Sigmoid colon (tissue), 6 donors: ENCODE measurements at regions not wholly inside any gene's neighbourhood (a gene's known extent, or its start where the extent isn't known, plus 50 kb on each side); places are given as distances from the start of the nearest gene placed in this dataset.
A peak's percentile ranks its signal among the peaks of the same experiment; 100 is the strongest.

Experiments used
- DNase-seq: peaks from one replicate; pipeline ENCODE4 v3.0.0-alpha.2; 2019
- H3K27ac ChIP-seq, 4 donors: fragments of 200-600 bp; sonication (generic); one replicate each; pipeline ENCODE4 v1.5.1; 2016 to 2019; ENCODE audit warnings: mild to moderate bottlenecking in 1 of 4
- H3K27me3 ChIP-seq, 3 donors: fragments of 200-600 bp; sonication (generic); one replicate each; pipeline ENCODE4 v1.5.1; 2019; ENCODE audit warnings: mild to moderate bottlenecking in 1 of 3
- H3K36me3 ChIP-seq, 4 donors: fragments of 200-600 bp; sonication (generic); one replicate each; pipeline ENCODE4 v1.5.1; 2016 to 2019
- H3K4me1 ChIP-seq, 4 donors: fragments of 200-600 bp; sonication (generic); one replicate each; pipeline ENCODE4 v1.5.1; 2017 to 2019
- H3K4me3 ChIP-seq, 4 donors: fragments of 200-600 bp; sonication (generic); one replicate each; pipeline ENCODE4 v1.5.1; 2017 to 2019; ENCODE audit warnings: mild to moderate bottlenecking in 2 of 4, moderate library complexity in 1 of 4
- H3K9me3 ChIP-seq, 4 donors: fragments of 200-600 bp in 3 of 4; sonication (generic) in 3 of 4; one replicate each; pipeline versions ENCODE4 v1.5.1 to v1.6.1; 2013 to 2019
- EP300 ChIP-seq, 4 donors: sonication (generic); formaldehyde crosslinking; IDR thresholded peaks; one replicate each; pipeline ENCODE4 v1.6.1; 2017; ENCODE audit warnings: antibody characterized with exemption in 4 of 4
- POLR2A ChIP-seq, 2 donors: fragments of 450-650 bp; IDR thresholded peaks; one replicate each; pipeline ENCODE4 v1.6.1; 2016; ENCODE audit warnings: antibody characterized with exemption in 2 of 2, mild to moderate bottlenecking in 2 of 2, moderate library complexity in 2 of 2
- POLR2AphosphoS5 ChIP-seq, 4 donors: sonication (generic); formaldehyde crosslinking; IDR thresholded peaks; one replicate each; pipeline ENCODE4 v1.6.1; 2017; ENCODE audit warnings: antibody characterized with exemption in 4 of 4
- WGBS, 2 donors: extraction: QIAGEN DNeasy Blood & Tissue Kit; methylation state at CpG; one replicate each; pipeline ENCODE4 v1.1.7; 2013; 5-methylcytosine and 5-hydroxymethylcytosine counted together
- intact Hi-C: fragments of 100-400 bp; cut with DNase I; formaldehyde crosslinking; loops from one replicate; pipeline ENCODE4 v1.15.1; 2023
- TF ChIP-seq, protein P1 (sequence below), 4 experiments: fragments of 450-650 bp in 3 of 4; fragments of 200-600 bp in 1 of 4; IDR thresholded peaks; one replicate each; pipeline ENCODE4 v1.5.1; 2016 to 2019; ENCODE audit warnings: antibody characterized with exemption in 4 of 4, mild to moderate bottlenecking in 3 of 4, moderate library complexity in 2 of 4
- donor health status: healthy with polysubstance abuse.
- donor health status: healthy.

- Histone ChIP-seq H3K27ac (no peak overlapping the region), H3K36me3 (no peaks in the 10 kb centered on the region), H3K27me3 (no peaks in the 10 kb centered on the region), H3K9me3 (no peaks in the 10 kb centered on the region), H3K4me3 (no peak overlapping the region), H3K4me1 (peaks cover 0 to 13% (median 12%) of the 10 kb centered on the region in 4 donors)
- intact Hi-C loops = no loop called here
- no peak for DNase-seq
- WGBS, 2 donors = 89 to 90% methylated on average over 9 of the region's 9 CpGs
- TF ChIP-seq, protein P1, sequence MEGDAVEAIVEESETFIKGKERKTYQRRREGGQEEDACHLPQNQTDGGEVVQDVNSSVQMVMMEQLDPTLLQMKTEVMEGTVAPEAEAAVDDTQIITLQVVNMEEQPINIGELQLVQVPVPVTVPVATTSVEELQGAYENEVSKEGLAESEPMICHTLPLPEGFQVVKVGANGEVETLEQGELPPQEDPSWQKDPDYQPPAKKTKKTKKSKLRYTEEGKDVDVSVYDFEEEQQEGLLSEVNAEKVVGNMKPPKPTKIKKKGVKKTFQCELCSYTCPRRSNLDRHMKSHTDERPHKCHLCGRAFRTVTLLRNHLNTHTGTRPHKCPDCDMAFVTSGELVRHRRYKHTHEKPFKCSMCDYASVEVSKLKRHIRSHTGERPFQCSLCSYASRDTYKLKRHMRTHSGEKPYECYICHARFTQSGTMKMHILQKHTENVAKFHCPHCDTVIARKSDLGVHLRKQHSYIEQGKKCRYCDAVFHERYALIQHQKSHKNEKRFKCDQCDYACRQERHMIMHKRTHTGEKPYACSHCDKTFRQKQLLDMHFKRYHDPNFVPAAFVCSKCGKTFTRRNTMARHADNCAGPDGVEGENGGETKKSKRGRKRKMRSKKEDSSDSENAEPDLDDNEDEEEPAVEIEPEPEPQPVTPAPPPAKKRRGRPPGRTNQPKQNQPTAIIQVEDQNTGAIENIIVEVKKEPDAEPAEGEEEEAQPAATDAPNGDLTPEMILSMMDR (IDR thresholded peaks at IDR 0.05) = no peak
- no peak for TF ChIP-seq EP300 (IDR thresholded peaks at IDR 0.05)
- TF ChIP-seq POLR2AphosphoS5 (IDR thresholded peaks at IDR 0.05) = no peak
- TF ChIP-seq POLR2A (IDR thresholded peaks at IDR 0.05) = no peak
Observed at GRCh38 chr14:49994951-49995561, 102.2 kb downstream of the ARF6 start.

GRCh38 chr14:49997991-49998390 is 105.1 kb downstream of the ARF6 start:
- Histone ChIP-seq H3K36me3 (no peaks in the 10 kb centered on the region), H3K27me3 (no peaks in the 10 kb centered on the region), H3K4me1 (peaks cover 0 to 42% (median 40%) of the 10 kb centered on the region in 4 donors), H3K27ac (no peak overlapping the region), H3K9me3 (no peaks in the 10 kb centered on the region), H3K4me3 (no peak overlapping the region)
- TF ChIP-seq EP300 (IDR thresholded peaks at IDR 0.05) = no peak
- TF ChIP-seq POLR2AphosphoS5 (IDR thresholded peaks at IDR 0.05) = no peak
- TF ChIP-seq, protein P1 (IDR thresholded peaks at IDR 0.05) = no peak
- TF ChIP-seq POLR2A (IDR thresholded peaks at IDR 0.05) = no peak
- intact Hi-C loops = no loop called here
- DNase-seq = no peak
- 77 to 89% methylated on average over 4 of the region's 4 CpGs for WGBS, 2 donors

DNA sequence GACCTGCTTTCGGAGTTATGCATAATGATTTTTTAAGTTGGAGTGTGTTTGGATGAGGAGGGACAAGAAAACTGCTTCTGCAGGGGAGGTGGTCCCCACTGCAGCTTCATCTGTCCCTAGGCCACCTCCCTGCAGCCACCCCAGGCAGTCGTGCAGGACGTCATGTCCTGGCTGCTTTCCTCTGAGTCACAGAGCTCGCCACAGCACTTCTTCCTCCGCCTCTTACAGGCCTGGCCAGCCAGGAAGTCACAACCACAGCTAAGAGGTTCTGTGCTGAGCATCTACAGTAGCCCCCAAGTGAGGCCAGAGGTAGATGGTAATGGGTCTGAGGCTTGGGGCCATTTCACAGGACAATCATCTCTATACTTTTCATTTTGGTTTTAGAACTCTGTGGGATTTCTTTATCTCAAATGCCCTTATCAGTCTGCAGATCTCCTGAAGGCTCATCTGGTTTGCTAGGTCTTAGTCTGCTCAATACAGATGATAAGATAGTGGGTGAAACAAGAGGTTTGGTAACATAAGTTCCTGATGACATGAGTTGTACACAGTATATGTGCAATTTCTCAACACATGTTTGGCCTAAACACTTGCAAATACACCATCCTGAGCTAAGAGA is 106.4 kb downstream of the ARF6 start:
- no peaks in the 10 kb centered on the region for H3K27me3 ChIP-seq
- H3K4me3 ChIP-seq = no peak overlapping the region
- WGBS, 2 donors = 14 to 29% methylated on average over 5 of the region's 5 CpGs
- peaks cover 0 to 52% (median 46%) of the 10 kb centered on the region in 4 donors for H3K4me1 ChIP-seq
- peak in 3 of 4 donors; percentile 40 to 73 (median 53) for TF ChIP-seq POLR2AphosphoS5 (IDR thresholded peaks at IDR 0.05)
- TF ChIP-seq EP300 (IDR thresholded peaks at IDR 0.05) = peak in 1 of 4 donors; percentile 9
- TF ChIP-seq, protein P1 (IDR thresholded peaks at IDR 0.05) = no peak
- no peak for TF ChIP-seq POLR2A (IDR thresholded peaks at IDR 0.05)
- peak overlapping the region; percentile 78 to 86 (median 82) for H3K27ac ChIP-seq
- intact Hi-C loops = no loop called here
- H3K9me3 ChIP-seq = no peaks in the 10 kb centered on the region
- peak; percentile 89 for DNase-seq
- no peaks in the 10 kb centered on the region for H3K36me3 ChIP-seq

DNA sequence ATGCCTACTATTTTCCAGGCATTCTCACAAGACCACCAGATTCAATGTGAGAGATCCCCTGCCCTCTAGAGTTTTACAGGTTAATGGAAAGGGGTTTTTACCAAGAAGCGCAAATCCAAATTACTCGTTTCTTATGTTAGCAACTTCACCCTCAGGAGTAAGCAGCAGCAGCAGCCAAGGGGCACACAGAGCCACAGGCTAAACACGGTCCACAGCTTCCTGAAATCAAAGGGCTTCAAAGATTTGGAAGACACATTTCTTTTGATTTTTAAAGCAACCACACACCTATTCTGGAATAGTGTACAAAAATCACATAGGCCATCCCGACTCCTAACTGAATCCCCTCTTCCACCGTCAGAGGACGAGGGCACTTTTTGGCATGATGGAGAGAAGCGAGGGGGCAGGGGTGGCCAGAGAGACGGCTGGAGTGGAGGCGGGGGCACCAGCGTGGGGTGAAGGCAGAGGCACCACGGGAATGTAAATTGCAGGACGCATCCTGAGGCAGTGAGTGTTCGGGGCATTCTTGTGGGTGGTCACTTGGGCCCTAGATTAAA is 107.0 kb downstream of the ARF6 start:
- Histone ChIP-seq H3K4me3 (peak overlapping the region in 1 of 4 donors; percentile 8), H3K4me1 (peaks cover 0 to 52% (median 46%) of the 10 kb centered on the region in 4 donors), H3K27ac (peak overlapping the region; percentile 78 to 86 (median 82)), H3K27me3 (no peaks in the 10 kb centered on the region), H3K9me3 (no peaks in the 10 kb centered on the region), H3K36me3 (no peaks in the 10 kb centered on the region)
- no peak for TF ChIP-seq EP300 (IDR thresholded peaks at IDR 0.05)
- TF ChIP-seq POLR2A (IDR thresholded peaks at IDR 0.05) = no peak
- no peak for TF ChIP-seq POLR2AphosphoS5 (IDR thresholded peaks at IDR 0.05)
- TF ChIP-seq, protein P1 (IDR thresholded peaks at IDR 0.05) = no peak
- intact Hi-C loops = loop anchor here (2.0 to 5.0 kb wide), 2 partner anchors 107 to 148 kb away; partner anchors contain the start of genes ARF6 and NEMF
- WGBS, 2 donors = 40 to 49% methylated on average over 13 of the region's 13 CpGs
- DNase-seq = no peak
